Activated CD4-positive, alpha-beta memory T cell treated with anti-CD3 and anti-CD28 coated beads, Interleukin-2, amount 10 ng/mL, durations not matched to agents 7 days and 5 days (primary cell): ENCODE measurements at regions not wholly inside any gene's neighbourhood (a gene's known extent, or its start where the extent isn't known, plus 50 kb on each side); places are given as distances from the start of the nearest gene placed in this dataset.

Experiments
- CTCF ChIA-PET: fragments of 350-600 bp; sonication (Branson Sonifier 250); formaldehyde crosslinking; loops from one replicate; lab custom pipeline; 2021; ENCODE audit warnings: antibody characterized with exemption, inconsistent platforms; lab: Charles Lee
- POLR2A ChIA-PET: fragments of 350-600 bp; sonication (Branson Sonifier 250); formaldehyde crosslinking; loops from one replicate; lab custom pipeline; 2021; ENCODE audit warnings: antibody characterized with exemption; lab: Charles Lee
- DNase-seq: peaks from one replicate; pipeline ENCODE4 v3.0.0-alpha.2; 2020
- H3K27ac Mint-ChIP-seq: one replicate; pipeline ENCODE4 v1.8.0; 2021; ENCODE audit warnings: mild to moderate bottlenecking, mixed read lengths
- H3K27me3 Mint-ChIP-seq: one replicate; pipeline ENCODE4 v1.8.0; 2021; ENCODE audit warnings: mixed read lengths
- H3K36me3 Mint-ChIP-seq: one replicate; pipeline ENCODE4 v1.8.0; 2021; ENCODE audit warnings: low read depth, mixed read lengths
- H3K4me1 Mint-ChIP-seq: one replicate; pipeline ENCODE4 v1.8.0; 2021; ENCODE audit warnings: mixed read lengths
- H3K4me3 Mint-ChIP-seq: one replicate; pipeline ENCODE4 v1.8.0; 2021; ENCODE audit warnings: mild to moderate bottlenecking, mixed read lengths
- H3K9me3 Mint-ChIP-seq: one replicate; pipeline ENCODE4 v1.8.0; 2021; ENCODE audit warnings: mixed read lengths

GRCh38 chr16:9412031-9412914 is 320.8 kb downstream of the HAPSTR1 start:
- ChIA-PET CTCF (no interaction called here), POLR2A (no interaction called here)
- DNase-seq: no peak
- Mint-ChIP-seq H3K9me3 (no peaks in the 10 kb centered on the region), H3K36me3 (no peaks in the 10 kb centered on the region), H3K27ac (no peak overlapping the region), H3K4me3 (no peak overlapping the region), H3K4me1 (no peaks in the 10 kb centered on the region), H3K27me3 (no peaks in the 10 kb centered on the region)

GRCh38 chr16:9412915-9413264 is 321.4 kb downstream of the HAPSTR1 start:
- DNase-seq: no peak
- no peak overlapping the region for H3K27ac Mint-ChIP-seq
- CTCF ChIA-PET: no interaction called here
- no peaks in the 10 kb centered on the region for H3K4me1 Mint-ChIP-seq
- POLR2A ChIA-PET: no interaction called here
- no peaks in the 10 kb centered on the region for H3K36me3 Mint-ChIP-seq
- no peaks in the 10 kb centered on the region for H3K9me3 Mint-ChIP-seq
- H3K27me3 Mint-ChIP-seq: no peaks in the 10 kb centered on the region
- no peak overlapping the region for H3K4me3 Mint-ChIP-seq

DNA sequence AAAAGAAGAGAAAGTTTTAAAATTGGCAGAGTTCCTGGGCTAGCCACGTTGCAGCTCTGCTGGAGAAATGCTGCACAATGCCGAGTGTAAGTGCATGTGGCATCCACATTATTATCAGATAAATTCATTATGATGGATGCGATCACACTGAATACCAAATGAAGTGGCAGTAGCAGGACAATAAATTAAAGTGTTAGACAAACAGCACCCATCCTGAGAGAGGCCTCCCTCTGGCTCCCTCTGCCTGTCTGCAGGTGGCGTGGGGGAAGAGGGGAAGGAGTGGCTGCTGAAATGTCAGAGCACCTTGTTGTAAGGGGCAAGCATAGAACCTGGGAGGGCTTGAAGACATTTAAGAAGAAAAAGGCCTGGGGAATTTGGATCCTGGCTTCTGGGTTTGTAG is 324.1 kb downstream of the HAPSTR1 start:
- Mint-ChIP-seq H3K9me3 (peaks cover 4% of the 10 kb centered on the region), H3K27me3 (no peaks in the 10 kb centered on the region), H3K4me1 (no peaks in the 10 kb centered on the region), H3K36me3 (no peaks in the 10 kb centered on the region), H3K27ac (no peak overlapping the region), H3K4me3 (no peak overlapping the region)
- no peak for DNase-seq
- ChIA-PET CTCF (no interaction called here), POLR2A (no interaction called here)

DNA sequence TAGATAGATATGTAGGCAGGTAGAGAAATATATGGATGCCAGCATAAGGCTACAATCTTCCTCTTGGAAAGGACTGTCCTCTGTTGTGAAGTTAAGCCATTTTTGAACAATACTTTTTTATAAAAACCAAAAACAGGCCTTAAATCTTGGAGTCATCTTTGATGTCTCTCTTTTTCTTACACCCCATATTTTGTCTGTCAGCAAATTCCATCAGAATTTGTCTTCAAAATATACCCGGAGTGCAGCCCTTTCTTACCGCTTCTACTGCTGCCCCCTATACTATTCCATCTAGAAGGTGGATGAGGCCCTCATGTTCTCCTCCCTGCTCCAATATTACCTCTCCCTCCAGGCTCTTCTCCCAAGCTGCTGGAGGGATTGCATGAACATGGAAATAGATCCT is 326.5 kb downstream of the HAPSTR1 start:
- POLR2A ChIA-PET: no interaction called here
- Mint-ChIP-seq H3K36me3 (no peaks in the 10 kb centered on the region), H3K4me1 (no peaks in the 10 kb centered on the region), H3K9me3 (peaks cover 4% of the 10 kb centered on the region), H3K27me3 (no peaks in the 10 kb centered on the region), H3K4me3 (no peak overlapping the region), H3K27ac (no peak overlapping the region)
- no peak for DNase-seq
- CTCF ChIA-PET: no interaction called here

GRCh38 chr16:9419161-9419560 is 327.7 kb downstream of the HAPSTR1 start:
- H3K4me3 Mint-ChIP-seq: no peak overlapping the region
- no peaks in the 10 kb centered on the region for H3K4me1 Mint-ChIP-seq
- ChIA-PET CTCF (interaction anchor here (0.6 kb wide), 1 partner anchor 901 kb away, joined by 4 read pairs; no protein-coding TSS in a partner anchor), POLR2A (no interaction called here)
- DNase-seq: no peak
- no peaks in the 10 kb centered on the region for H3K36me3 Mint-ChIP-seq
- H3K9me3 Mint-ChIP-seq: peaks cover 4% of the 10 kb centered on the region
- H3K27me3 Mint-ChIP-seq: no peaks in the 10 kb centered on the region
- no peak overlapping the region for H3K27ac Mint-ChIP-seq

- no peaks in the 10 kb centered on the region for H3K27me3 Mint-ChIP-seq
- DNase-seq: no peak
- no peak overlapping the region for H3K27ac Mint-ChIP-seq
- ChIA-PET CTCF (no interaction called here), POLR2A (no interaction called here)
- H3K4me1 Mint-ChIP-seq: no peaks in the 10 kb centered on the region
- H3K4me3 Mint-ChIP-seq: no peak overlapping the region
- no peaks in the 10 kb centered on the region for H3K36me3 Mint-ChIP-seq
- peaks cover 7% of the 10 kb centered on the region for H3K9me3 Mint-ChIP-seq
These were observed 331.5 kb downstream of the HAPSTR1 start for GRCh38 chr16:9422762-9423513.

GRCh38 chr16:9425236-9425635 is 333.8 kb downstream of the HAPSTR1 start:
- Mint-ChIP-seq H3K9me3 (peaks cover 3% of the 10 kb centered on the region), H3K27me3 (no peaks in the 10 kb centered on the region), H3K27ac (no peak overlapping the region), H3K4me1 (no peaks in the 10 kb centered on the region), H3K36me3 (no peaks in the 10 kb centered on the region), H3K4me3 (no peak overlapping the region)
- CTCF ChIA-PET: no interaction called here
- POLR2A ChIA-PET: no interaction called here
- DNase-seq: no peak

GRCh38 chr16:9428355-9429005 is 337.0 kb downstream of the HAPSTR1 start:
- Mint-ChIP-seq H3K9me3 (peaks cover 3% of the 10 kb centered on the region), H3K27ac (no peak overlapping the region), H3K4me3 (no peak overlapping the region), H3K4me1 (no peaks in the 10 kb centered on the region), H3K27me3 (no peaks in the 10 kb centered on the region), H3K36me3 (no peaks in the 10 kb centered on the region)
- no peak for DNase-seq
- ChIA-PET POLR2A (no interaction called here), CTCF (no interaction called here)

DNA sequence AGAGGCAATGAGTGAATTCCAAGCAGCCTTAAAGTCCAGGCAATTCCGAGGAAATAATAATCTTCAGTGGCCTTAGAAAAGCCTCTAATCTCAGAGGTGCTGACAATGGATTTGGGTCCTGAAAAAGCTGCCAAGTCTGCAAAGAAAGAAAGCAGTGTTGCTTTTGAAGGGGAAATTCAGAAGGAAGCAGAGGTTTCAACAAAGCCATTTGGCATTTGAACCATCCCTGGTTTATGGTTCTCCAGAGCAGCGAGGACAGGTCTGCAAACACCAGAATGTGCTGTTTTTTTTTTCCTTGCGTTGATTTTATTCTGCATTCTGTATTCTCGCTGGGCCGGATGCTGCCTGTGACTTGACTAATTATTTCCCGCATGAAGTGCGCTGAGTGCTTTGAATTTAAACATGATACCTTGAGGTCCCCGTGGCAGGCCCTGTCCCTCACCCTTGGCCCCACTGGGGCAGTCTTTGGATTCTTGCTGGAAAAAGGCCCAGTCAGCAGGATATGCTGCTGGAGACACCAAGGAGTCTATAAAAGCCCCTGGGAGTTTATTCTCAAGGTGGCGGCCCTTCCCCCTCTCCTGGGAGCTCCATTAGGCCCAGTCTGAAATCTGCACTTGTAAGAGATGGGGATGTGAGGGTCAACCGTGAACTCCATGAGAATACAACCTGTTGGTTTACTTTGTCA is 338.3 kb downstream of the HAPSTR1 start:
- no peak overlapping the region for H3K4me3 Mint-ChIP-seq
- H3K9me3 Mint-ChIP-seq: no peaks in the 10 kb centered on the region
- H3K36me3 Mint-ChIP-seq: no peaks in the 10 kb centered on the region
- CTCF ChIA-PET: no interaction called here
- no peak overlapping the region for H3K27ac Mint-ChIP-seq
- H3K4me1 Mint-ChIP-seq: no peaks in the 10 kb centered on the region
- no peak for DNase-seq
- POLR2A ChIA-PET: no interaction called here
- no peaks in the 10 kb centered on the region for H3K27me3 Mint-ChIP-seq

- Mint-ChIP-seq H3K4me3 (no peak overlapping the region), H3K27me3 (no peaks in the 10 kb centered on the region), H3K27ac (no peak overlapping the region), H3K9me3 (peaks cover 2% of the 10 kb centered on the region), H3K36me3 (no peaks in the 10 kb centered on the region), H3K4me1 (no peaks in the 10 kb centered on the region)
- POLR2A ChIA-PET: no interaction called here
- DNase-seq: no peak
- CTCF ChIA-PET: no interaction called here
These were observed 343.2 kb downstream of the HAPSTR1 start for GRCh38 chr16:9434659-9435058.

DNA sequence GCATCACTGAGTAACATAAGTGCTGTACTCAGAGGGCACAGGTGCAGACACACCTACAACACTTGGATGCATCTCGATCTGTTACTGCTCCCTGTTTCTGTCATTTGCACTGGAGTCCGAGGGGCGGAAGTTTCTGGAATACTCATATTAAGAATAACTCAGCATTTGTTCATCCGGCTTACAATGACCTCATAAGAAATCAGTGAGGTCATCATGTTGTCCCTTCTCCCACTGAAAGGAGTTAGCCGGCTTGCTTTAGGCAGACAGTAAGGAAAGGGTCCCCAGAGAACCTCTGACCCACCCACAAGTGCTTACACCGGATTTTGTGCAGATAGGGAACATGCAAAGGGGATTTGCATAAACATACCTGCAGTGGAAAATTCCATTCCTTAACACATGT is 344.7 kb downstream of the HAPSTR1 start:
- peaks cover 2% of the 10 kb centered on the region for H3K9me3 Mint-ChIP-seq
- H3K27me3 Mint-ChIP-seq: no peaks in the 10 kb centered on the region
- ChIA-PET CTCF (no interaction called here), POLR2A (no interaction called here)
- no peak overlapping the region for H3K27ac Mint-ChIP-seq
- H3K4me3 Mint-ChIP-seq: no peak overlapping the region
- H3K36me3 Mint-ChIP-seq: no peaks in the 10 kb centered on the region
- DNase-seq: no peak
- no peaks in the 10 kb centered on the region for H3K4me1 Mint-ChIP-seq

- CTCF ChIA-PET: no interaction called here
- POLR2A ChIA-PET: no interaction called here
- Mint-ChIP-seq H3K27ac (no peak overlapping the region), H3K27me3 (no peaks in the 10 kb centered on the region), H3K4me1 (no peaks in the 10 kb centered on the region), H3K9me3 (peaks cover 2% of the 10 kb centered on the region), H3K36me3 (no peaks in the 10 kb centered on the region), H3K4me3 (no peak overlapping the region)
- no peak for DNase-seq
These were observed 345.7 kb downstream of the HAPSTR1 start for GRCh38 chr16:9437115-9437514.

GRCh38 chr16:9438991-9439390 is 347.5 kb downstream of the HAPSTR1 start:
- CTCF ChIA-PET: no interaction called here
- Mint-ChIP-seq H3K4me1 (no peaks in the 10 kb centered on the region), H3K36me3 (no peaks in the 10 kb centered on the region), H3K27ac (no peak overlapping the region), H3K27me3 (no peaks in the 10 kb centered on the region), H3K4me3 (no peak overlapping the region), H3K9me3 (peaks cover 2% of the 10 kb centered on the region)
- POLR2A ChIA-PET: no interaction called here
- no peak for DNase-seq
